Hepatocyte (in vitro differentiated cells): ENCODE measurements at regions not wholly inside any gene's neighbourhood (a gene's known extent, or its start where the extent isn't known, plus 50 kb on each side); places are given as distances from the start of the nearest gene placed in this dataset.

ENCODE experiments used
- CTCF ChIP-seq: fragments of 200-600 bp; sonication (generic); IDR thresholded peaks from 2 replicates; pipeline ENCODE4 v1.5.1; 2016; ENCODE audit warnings: antibody characterized with exemption, mild to moderate bottlenecking; ENCODE audit not compliant: poor library complexity
- EZH2 ChIP-seq: fragments of 200-600 bp; sonication (generic); IDR thresholded peaks from 2 replicates; pipeline ENCODE4 v1.6.1; 2016; ENCODE audit warnings: antibody characterized with exemption, mild to moderate bottlenecking, borderline replicate concordance
- EZH2phosphoT487 ChIP-seq: fragments of 200-600 bp; sonication (generic); IDR thresholded peaks from one replicate; pipeline ENCODE4 v1.6.1; 2018; ENCODE audit warnings: antibody characterized with exemption, mild to moderate bottlenecking, low read depth, moderate library complexity; ENCODE audit not compliant: unreplicated experiment, severe bottlenecking

GRCh38 chr4:22988526-22988925, 295.8 kb downstream of the GBA3 start:
- TF ChIP-seq CTCF (no peak), EZH2phosphoT487 (no peak), EZH2 (no peak)
